GM13977 (cell line): ENCODE measurements at regions not wholly inside any gene's neighbourhood (a gene's known extent, or its start where the extent isn't known, plus 50 kb on each side); places are given as distances from the start of the nearest gene placed in this dataset.

Experiments used
- DNase-seq: peaks from one replicate; pipeline ENCODE4 v3.0.0; 2012; ENCODE audit warnings: low spot score
- in situ Hi-C: fragments of 300-500 bp; cut with MboI; formaldehyde crosslinking; loops from one replicate; pipeline ENCODE4 v1.12.0; 2022; ENCODE audit warnings: low sequenced_read_pairs, low pct_unique_long_range_greater_than_20kb, mixed read lengths, inconsistent platforms; ENCODE audit not compliant: unreplicated experiment
- TF ChIP-seq, protein P1 (sequence below): IDR thresholded peaks from 2 replicates; pipeline ENCODE4 v1.5.1; 2012; ENCODE audit warnings: mild to moderate bottlenecking, control low read depth; ENCODE audit not compliant: insufficient read depth; ENCODE audit errors: extremely low read depth, missing control alignments

DNA sequence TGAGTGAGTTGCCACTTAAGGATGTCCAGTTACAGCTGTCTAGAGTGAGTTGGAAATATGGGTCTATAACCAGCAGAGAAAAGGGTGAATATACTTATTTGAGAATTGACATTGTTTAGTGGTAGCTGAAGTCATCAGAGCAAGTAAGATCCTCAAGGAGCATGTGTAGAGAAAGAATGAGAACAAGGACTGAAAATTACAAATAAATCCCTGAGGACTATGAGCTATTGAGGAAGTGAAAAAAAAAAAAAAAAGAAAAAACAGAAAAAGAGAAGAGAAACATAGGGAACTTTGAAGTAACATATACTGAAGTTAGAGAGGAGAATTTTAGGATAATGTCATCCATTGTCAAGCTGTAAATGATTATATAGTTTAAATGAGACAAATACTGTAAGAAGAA is 134.0 kb upstream of the CCDC68 start:
- in situ Hi-C loops = no loop called here
- no peak for DNase-seq
- TF ChIP-seq, protein P1, sequence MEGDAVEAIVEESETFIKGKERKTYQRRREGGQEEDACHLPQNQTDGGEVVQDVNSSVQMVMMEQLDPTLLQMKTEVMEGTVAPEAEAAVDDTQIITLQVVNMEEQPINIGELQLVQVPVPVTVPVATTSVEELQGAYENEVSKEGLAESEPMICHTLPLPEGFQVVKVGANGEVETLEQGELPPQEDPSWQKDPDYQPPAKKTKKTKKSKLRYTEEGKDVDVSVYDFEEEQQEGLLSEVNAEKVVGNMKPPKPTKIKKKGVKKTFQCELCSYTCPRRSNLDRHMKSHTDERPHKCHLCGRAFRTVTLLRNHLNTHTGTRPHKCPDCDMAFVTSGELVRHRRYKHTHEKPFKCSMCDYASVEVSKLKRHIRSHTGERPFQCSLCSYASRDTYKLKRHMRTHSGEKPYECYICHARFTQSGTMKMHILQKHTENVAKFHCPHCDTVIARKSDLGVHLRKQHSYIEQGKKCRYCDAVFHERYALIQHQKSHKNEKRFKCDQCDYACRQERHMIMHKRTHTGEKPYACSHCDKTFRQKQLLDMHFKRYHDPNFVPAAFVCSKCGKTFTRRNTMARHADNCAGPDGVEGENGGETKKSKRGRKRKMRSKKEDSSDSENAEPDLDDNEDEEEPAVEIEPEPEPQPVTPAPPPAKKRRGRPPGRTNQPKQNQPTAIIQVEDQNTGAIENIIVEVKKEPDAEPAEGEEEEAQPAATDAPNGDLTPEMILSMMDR = no peak

DNA sequence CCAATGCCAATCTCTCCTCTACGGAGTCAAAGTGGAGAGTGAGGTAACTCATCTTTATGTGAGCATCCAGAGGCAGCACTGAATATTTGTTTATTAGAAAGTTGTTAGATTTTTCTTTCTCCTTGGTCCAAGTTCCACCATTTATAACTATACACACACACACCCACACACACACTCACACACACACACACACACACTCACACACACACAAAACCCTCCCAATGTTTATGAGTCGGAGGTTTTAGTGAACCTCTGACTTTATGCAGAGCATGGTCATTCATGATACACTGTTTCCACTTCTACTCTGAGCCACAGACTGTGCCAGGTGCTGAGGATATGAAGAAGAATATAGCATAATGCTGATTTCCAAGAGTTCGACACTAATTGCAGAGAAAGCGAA is 132.9 kb upstream of the CCDC68 start:
- no peak for DNase-seq
- in situ Hi-C loops = no loop called here
- TF ChIP-seq, protein P1 = no peak

DNA sequence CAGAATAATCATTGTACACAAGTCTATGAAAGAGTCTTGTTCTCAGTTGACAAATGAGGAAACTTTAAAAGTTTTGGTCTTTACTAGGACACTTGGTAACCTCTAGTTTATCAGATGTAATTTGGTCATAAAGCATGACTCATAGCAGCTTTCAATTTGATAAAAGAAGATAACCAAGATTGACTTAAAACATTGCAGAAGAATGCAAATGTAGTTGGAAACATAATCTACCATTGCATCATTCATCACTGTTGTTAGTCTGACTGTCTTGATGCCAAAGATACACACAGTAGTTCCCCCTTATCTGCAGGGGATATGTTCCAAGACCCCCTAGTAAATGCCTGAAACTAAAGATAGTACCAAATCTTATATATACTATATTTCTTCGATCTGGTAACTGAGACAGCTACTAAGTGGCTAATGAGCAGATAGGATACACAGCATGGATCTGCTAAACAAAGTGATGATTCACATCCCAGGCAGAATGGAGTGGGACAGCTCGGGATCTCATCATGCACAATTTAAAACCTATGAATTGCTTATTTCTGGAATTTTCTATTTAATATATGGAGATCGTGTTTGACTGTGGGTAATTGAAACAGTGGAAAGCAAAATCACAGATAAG is 131.4 kb upstream of the CCDC68 start:
- TF ChIP-seq, protein P1 = no peak
- in situ Hi-C loops = no loop called here
- no peak for DNase-seq

DNA sequence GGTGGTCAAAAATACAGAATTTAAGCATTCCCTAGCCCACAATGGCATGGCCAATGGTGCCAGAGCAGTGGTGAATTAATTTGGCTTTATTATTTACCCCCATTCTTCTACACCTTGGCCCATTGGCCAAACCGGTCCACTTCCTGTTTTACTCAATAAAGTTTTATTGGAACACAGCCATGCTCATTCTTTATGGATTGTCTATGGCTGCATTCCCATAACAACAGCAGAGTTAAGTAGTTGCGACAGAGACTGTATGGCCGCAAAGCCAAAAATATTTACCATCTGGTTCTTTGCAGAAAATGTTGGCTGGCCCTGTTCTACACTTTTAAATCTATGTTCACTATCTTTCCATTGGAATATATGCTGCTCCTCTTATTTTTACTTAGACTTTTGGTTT is 130.3 kb upstream of the CCDC68 start:
- in situ Hi-C loops = no loop called here
- no peak for DNase-seq
- TF ChIP-seq, protein P1 = no peak

DNA sequence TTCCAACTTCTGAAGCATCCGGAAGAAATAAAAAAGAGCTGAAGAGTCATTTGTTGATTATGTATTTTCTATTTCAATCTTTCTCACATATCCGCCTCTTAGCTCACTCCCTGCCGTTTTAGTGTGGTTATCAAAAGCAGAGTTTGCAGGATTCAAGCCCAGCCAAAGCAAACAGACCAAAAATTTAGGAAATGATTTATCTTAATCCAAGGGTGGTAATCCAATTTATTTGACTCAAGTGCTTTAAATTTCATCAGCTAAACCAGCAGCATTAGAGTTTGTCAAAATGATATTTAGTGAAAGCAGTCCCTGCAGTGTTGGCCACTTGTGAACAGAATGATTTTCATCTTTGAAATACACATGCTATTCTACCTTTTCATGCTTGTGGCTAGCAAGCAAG is 129.3 kb upstream of the CCDC68 start:
- TF ChIP-seq, protein P1 = no peak
- in situ Hi-C loops = no loop called here
- no peak for DNase-seq

DNA sequence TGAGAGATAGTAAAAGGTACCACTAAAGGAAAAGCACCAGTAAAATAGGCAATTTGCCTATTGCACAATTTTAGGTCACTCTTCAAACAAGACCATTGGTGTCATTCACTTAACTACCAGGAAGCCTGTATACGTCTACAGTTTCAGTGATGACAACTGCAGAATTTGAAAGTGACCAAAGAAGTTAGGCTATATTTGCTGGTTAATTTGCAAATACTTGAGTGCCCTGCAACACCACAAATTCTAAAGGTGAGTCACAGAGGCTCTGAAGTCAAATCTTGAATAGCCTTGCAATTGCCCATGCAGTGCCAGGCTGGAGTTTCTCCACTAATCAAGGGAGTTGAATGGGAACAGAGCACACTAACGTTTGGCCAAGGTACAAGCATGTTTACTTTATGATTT is 128.7 kb upstream of the CCDC68 start:
- in situ Hi-C loops = no loop called here
- peak; percentile 17 for DNase-seq
- TF ChIP-seq, protein P1 = no peak
